ENCODE measurements at regions not wholly inside any gene's neighbourhood (a gene's known extent, or its start where the extent isn't known, plus 50 kb on each side); places are given as distances from the start of the nearest gene placed in this dataset.

DNA sequence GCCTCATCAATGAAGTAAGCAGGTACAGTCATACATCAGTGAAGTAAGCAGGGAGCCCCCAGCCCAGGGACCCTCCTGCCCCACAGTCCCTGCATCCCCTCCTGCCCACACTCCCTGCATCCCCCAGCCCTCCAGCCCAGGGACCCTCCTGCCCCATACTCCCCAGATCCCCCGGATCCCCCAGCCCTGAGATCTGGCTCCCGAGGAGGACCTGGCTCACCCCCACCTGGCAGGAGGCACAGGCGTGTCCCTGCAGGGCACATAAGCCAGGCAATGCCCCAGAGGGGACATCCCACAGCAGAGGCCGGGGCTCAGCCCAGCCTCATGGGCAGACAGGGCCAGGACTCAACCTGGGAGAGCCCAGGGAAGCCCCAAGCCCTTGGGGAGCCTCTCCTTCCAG lies 53.6 kb upstream of the TPM4 start:
- no peak for DNase-seq (ENCODE audit: low spot score)

DNA sequence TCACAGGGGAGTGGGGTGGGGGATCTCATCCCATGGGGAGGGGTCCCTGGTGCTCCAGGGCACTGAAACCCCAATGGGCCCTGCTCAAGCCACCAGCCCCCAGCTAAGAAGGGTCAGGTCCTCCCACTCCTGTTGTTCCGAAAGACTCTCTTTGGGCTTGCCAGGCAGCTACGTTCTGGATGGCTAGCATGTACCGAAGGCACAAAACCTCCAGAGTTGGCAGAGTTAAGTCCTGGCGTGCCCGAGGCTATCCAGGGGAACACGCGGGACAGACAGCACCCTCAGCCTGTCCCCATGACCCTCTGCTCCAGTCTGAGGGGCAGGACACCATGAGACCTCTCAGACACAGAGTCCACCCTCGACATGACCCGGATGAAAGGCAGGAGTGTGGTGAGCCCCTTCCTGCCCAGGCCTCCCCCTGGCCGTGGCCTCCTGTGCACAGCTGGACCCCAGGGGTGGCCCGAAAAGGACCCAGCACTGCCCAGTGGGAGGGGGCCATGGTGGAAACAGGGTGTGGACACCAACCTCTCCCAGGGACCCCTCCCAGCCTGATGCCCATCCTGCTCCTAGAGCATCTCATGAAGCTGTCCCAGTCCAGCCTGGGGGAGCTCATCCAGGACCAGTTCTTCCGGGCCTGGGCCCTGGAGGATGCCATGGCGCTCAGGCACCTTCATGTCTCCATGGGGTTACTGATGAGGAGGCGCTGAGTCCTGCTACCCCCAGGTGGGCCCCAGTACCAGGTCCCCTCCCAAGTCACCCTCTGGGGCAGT lies 53.0 kb upstream of the TPM4 start:
- no peak for DNase-seq (ENCODE audit: low spot score)

DNA sequence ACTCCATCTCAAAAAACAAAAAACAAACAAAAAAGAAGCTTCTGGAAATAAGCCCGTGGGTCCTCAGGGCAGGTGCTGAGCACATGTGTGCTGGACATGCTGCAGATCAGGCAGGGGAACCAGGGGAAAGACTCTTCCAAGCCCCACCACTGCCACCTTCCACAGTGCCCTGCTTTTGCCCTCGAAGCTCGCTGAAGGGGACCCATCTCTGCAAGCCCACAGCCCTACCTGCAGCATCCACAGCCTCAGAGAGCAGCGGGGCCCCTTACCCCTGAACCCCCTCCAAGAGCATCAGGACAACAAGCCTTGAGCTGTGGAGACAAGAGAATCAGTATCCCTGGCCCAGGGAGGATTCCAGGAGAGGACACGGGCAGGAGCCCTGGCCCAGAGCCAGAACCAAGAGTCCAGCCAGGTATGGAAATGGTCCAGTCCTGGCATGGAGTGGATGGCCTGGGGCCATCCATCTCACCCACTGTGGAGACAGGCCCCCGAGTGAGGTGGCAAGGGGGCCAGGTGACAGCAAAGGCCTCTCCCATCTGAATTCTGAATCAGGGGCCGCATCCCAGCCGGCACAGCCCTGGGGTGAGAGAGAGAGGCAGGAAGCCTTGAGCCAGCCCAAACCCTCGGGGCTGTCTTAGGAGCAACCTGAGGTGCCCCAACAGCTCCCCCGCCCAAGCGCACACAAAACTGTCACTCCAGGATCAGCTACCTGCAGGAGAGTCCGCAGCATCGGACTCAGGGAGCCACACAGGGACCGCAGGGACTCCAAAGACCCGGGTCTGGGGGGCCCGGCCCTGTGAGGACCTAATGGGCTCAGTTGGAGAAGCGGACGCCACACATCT lies 51.8 kb upstream of the TPM4 start:
- DNase-seq (ENCODE audit: low spot score): no peak

DNA sequence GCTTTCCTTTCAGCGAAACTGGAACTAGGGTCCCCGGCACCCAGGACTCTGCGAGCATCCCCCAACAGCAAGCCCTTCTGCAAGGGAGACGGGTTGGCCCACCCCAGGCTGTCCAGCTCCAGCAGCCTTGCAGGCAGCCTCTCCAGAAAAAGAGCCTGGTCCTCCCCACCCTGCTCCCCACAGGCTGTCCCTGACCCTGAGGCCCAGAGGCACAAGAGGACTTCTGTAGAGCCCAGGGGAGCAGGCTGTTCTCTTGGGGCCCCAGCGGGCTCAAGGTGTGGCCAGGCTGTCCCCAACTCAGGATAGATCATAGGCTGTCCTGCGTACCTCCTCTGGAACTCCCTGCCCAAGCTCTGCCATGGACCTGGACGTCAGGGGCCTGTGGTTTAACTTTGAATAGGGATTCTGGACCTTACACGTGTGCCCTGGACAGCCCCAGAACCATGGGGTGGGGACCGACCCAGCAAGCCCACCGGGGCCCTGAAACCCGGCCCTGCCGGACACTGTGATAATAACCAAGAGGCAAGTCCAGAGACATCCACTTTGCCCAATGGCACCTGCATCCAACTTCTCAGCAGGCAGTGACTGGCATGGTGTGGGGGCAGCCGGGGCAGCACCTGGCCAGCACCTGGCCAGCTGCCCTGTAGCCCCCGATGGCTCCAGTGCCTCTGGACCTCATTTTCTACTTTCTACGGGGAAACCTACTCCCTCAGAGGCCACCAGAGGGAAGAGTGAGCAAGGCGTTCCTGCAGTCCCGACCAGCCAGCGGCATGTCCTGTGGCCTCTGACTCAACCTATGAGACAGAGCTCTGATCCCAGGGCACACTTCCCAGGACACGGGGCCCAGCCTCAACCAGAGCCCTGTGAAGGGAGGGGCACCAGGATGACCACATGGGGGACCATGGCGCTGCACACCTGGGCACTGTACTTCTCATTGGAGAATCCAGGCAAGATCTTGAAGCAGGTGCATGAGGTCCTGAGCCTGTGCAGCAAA lies 50.9 kb upstream of the TPM4 start:
- DNase-seq (ENCODE audit: low spot score): no peak

DNA sequence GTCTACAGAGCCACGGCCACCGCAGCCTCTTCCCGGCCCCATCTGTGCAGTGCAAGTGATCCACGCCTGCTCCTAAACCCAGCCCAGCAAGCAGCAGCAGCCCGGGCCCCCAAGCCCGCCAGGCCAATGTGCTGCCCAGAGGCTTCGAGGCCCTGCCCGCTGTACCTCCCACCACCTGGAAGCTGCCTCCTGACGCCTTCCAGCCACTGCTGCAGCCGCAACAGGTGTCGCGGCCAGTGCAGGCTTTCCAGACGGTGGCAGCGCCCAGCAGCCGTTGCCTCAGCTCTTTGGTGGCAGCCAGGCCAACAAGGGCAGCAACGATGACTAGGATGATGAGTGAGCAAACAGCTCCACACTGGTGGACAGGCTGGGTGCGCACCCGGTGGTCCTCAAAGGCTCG lies 50.2 kb upstream of the TPM4 start:
- no peak for DNase-seq (ENCODE audit: low spot score)
